ENCODE measurements at regions not wholly inside any gene's neighbourhood (a gene's known extent, or its start where the extent isn't known, plus 50 kb on each side); places are given as distances from the start of the nearest gene placed in this dataset.

DNA sequence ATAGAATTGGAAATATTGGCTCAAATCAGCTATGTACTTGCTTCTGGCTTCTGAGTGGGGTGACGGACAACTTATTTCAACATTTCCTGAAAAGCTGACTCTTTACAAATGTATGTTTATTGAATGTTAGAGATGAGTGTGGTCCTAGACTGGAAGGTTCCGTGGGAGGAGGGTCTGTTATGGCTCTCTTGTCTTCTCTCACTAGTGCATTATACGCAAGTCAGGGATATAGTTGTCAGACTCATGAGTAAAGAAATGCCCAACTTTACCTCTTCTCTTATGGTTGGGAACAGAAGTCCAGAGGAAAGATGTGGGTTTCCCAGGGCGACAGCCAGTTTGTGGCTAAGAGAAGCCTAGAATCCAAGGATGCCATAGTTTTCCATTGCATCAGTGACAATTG is 839.3 kb upstream of the WWC1 start:
- Histone ChIP-seq H3K9ac (ENCODE audit: insufficient read length) (no peak overlapping the region), H3K27ac (no peak overlapping the region), H3K4me3 (no peak overlapping the region), H3K36me3 (ENCODE audit: insufficient read depth, low read length) (no peaks in the 10 kb centered on the region), H3K9me3 (ENCODE audit: low read depth, low read length) (no peaks in the 10 kb centered on the region)
- TF ChIP-seq FOXP2 (optimal IDR thresholded peaks at IDR 0.05; ENCODE audit: control extremely low read depth, extremely low read length, insufficient read depth) = no peak
- TF ChIP-seq EZH2 (IDR thresholded peaks at IDR 0.05) = no peak
- no peak for TF ChIP-seq POLR2AphosphoS5 (IDR thresholded peaks at IDR 0.05; ENCODE audit: borderline replicate concordance, low read depth, low read length)
- DNase-seq (ENCODE audit: low read depth, low spot score) = no peak

GRCh38 chr5:167453246-167454030 is 838.0 kb upstream of the WWC1 start:
- Histone ChIP-seq H3K9me3 (ENCODE audit: low read depth, low read length) (no peaks in the 10 kb centered on the region), H3K27ac (no peak overlapping the region), H3K36me3 (ENCODE audit: insufficient read depth, low read length) (no peaks in the 10 kb centered on the region), H3K9ac (ENCODE audit: insufficient read length) (no peak overlapping the region), H3K4me3 (no peak overlapping the region)
- TF ChIP-seq EZH2 (IDR thresholded peaks at IDR 0.05) = no peak
- DNase-seq (ENCODE audit: low read depth, low spot score) = no peak

GRCh38 chr5:167458412-167458811 is 833.0 kb upstream of the WWC1 start:
- Histone ChIP-seq H3K9ac (ENCODE audit: insufficient read length) (no peak overlapping the region), H3K9me3 (ENCODE audit: low read depth, low read length) (no peaks in the 10 kb centered on the region), H3K4me3 (no peak overlapping the region), H3K27ac (no peak overlapping the region), H3K36me3 (ENCODE audit: insufficient read depth, low read length) (no peaks in the 10 kb centered on the region)
- no peak for DNase-seq (ENCODE audit: low read depth, low spot score)
- TF ChIP-seq EZH2 (IDR thresholded peaks at IDR 0.05) (no peak), POLR2AphosphoS5 (IDR thresholded peaks at IDR 0.05; ENCODE audit: borderline replicate concordance, low read depth, low read length) (no peak), FOXP2 (optimal IDR thresholded peaks at IDR 0.05; ENCODE audit: control extremely low read depth, extremely low read length, insufficient read depth) (no peak)

DNA sequence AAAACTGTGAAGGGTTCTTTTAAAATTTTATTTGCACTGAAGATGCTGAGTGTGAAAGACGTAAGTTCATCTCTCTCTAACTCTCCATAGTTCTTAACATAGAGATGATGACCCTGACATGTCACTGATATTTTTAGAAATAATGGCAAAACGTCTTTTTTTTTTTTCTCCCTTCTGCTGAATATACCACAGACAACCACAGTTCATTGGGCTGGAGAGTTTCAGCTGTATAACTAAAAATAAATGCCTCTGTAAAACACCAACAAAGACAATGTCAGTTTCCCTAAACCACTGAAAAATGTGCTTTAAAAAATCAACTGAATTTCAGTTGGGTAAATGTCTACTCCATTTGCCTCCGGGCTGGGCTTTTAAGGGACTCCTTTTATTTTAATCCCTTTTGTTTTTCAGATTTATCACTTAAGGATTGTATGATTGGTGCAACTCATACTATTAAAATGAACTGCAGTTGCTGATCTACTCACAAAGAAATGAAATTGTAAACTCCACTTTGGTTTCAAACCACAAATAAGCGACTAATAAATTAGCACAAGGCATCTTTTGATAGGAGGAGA is 830.9 kb upstream of the WWC1 start:
- no peak overlapping the region for H3K4me3 ChIP-seq
- H3K9ac ChIP-seq (ENCODE audit: insufficient read length) = no peak overlapping the region
- no peak for TF ChIP-seq POLR2AphosphoS5 (IDR thresholded peaks at IDR 0.05; ENCODE audit: borderline replicate concordance, low read depth, low read length)
- no peak for TF ChIP-seq FOXP2 (optimal IDR thresholded peaks at IDR 0.05; ENCODE audit: control extremely low read depth, extremely low read length, insufficient read depth)
- no peak for TF ChIP-seq EZH2 (IDR thresholded peaks at IDR 0.05)

DNA sequence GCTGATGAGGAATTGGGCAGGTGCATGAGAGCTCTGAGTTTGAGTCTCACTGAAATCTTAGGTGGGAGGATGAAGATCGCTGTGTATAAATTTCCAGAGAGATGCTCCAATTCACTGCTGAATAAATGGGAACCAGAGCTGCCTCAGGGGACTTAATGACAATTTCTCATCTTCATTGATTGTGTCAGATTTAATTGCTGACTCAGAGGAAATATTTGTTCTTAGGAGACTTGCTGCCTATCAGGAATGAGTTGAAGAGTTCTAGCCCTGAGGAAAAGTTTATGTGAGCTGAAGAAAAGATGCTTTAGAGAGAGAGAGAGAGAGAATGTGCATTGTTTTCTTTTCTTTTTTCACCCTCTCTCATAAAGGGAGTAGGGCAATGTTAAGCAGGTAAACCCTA is 827.5 kb upstream of the WWC1 start:
- Histone ChIP-seq H3K36me3 (ENCODE audit: insufficient read depth, low read length) (no peaks in the 10 kb centered on the region), H3K9me3 (ENCODE audit: low read depth, low read length) (no peaks in the 10 kb centered on the region), H3K4me3 (no peak overlapping the region), H3K9ac (ENCODE audit: insufficient read length) (no peak overlapping the region), H3K27ac (no peak overlapping the region)
- no peak for TF ChIP-seq FOXP2 (optimal IDR thresholded peaks at IDR 0.05; ENCODE audit: control extremely low read depth, extremely low read length, insufficient read depth)
- no peak for DNase-seq (ENCODE audit: low read depth, low spot score)

More for the DNA sequence above, 830.9 kb upstream of the WWC1 start:
- DNase-seq (ENCODE audit: low read depth, low spot score) = no peak
- H3K9me3 ChIP-seq (ENCODE audit: low read depth, low read length) = no peaks in the 10 kb centered on the region
- H3K27ac ChIP-seq = no peak overlapping the region
- no peaks in the 10 kb centered on the region for H3K36me3 ChIP-seq (ENCODE audit: insufficient read depth, low read length)

GRCh38 chr5:167466992-167467391 is 824.5 kb upstream of the WWC1 start:
- Histone ChIP-seq H3K27ac (no peak overlapping the region), H3K4me3 (no peak overlapping the region), H3K36me3 (ENCODE audit: insufficient read depth, low read length) (no peaks in the 10 kb centered on the region), H3K9me3 (ENCODE audit: low read depth, low read length) (no peaks in the 10 kb centered on the region), H3K9ac (ENCODE audit: insufficient read length) (no peak overlapping the region)
- DNase-seq (ENCODE audit: low read depth, low spot score) = no peak
- TF ChIP-seq POLR2AphosphoS5 (IDR thresholded peaks at IDR 0.05; ENCODE audit: borderline replicate concordance, low read depth, low read length) = no peak
- no peak for TF ChIP-seq FOXP2 (optimal IDR thresholded peaks at IDR 0.05; ENCODE audit: control extremely low read depth, extremely low read length, insufficient read depth)
- no peak for TF ChIP-seq EZH2 (IDR thresholded peaks at IDR 0.05)

- H3K4me3 ChIP-seq = no peak overlapping the region
- H3K36me3 ChIP-seq (ENCODE audit: insufficient read depth, low read length) = no peaks in the 10 kb centered on the region
- H3K9me3 ChIP-seq (ENCODE audit: low read depth, low read length) = no peaks in the 10 kb centered on the region
- DNase-seq (ENCODE audit: low read depth, low spot score) = no peak
- TF ChIP-seq EZH2 (IDR thresholded peaks at IDR 0.05) (no peak), FOXP2 (optimal IDR thresholded peaks at IDR 0.05; ENCODE audit: control extremely low read depth, extremely low read length, insufficient read depth) (no peak), POLR2AphosphoS5 (IDR thresholded peaks at IDR 0.05; ENCODE audit: borderline replicate concordance, low read depth, low read length) (no peak)
- no peak overlapping the region for H3K9ac ChIP-seq (ENCODE audit: insufficient read length)
- no peak overlapping the region for H3K27ac ChIP-seq
These were observed 818.8 kb upstream of the WWC1 start for GRCh38 chr5:167472566-167473108.

GRCh38 chr5:167478188-167478587 is 813.3 kb upstream of the WWC1 start:
- Histone ChIP-seq H3K36me3 (ENCODE audit: insufficient read depth, low read length) (no peaks in the 10 kb centered on the region), H3K9me3 (ENCODE audit: low read depth, low read length) (no peaks in the 10 kb centered on the region), H3K9ac (ENCODE audit: insufficient read length) (peak overlapping the region; percentile 38), H3K4me3 (peak overlapping the region; percentile 38; the same call in 1 of the 2 replicates), H3K27ac (peak overlapping the region; percentile 73)
- peak; percentile 24 for DNase-seq (ENCODE audit: low read depth, low spot score)
- TF ChIP-seq FOXP2 (optimal IDR thresholded peaks at IDR 0.05; ENCODE audit: control extremely low read depth, extremely low read length, insufficient read depth) = no peak
- no peak for TF ChIP-seq EZH2 (IDR thresholded peaks at IDR 0.05)
- TF ChIP-seq POLR2AphosphoS5 (IDR thresholded peaks at IDR 0.05; ENCODE audit: borderline replicate concordance, low read depth, low read length) = no peak
